Right lobe of liver (tissue), 4 donors: ENCODE measurements at regions not wholly inside any gene's neighbourhood (a gene's known extent, or its start where the extent isn't known, plus 50 kb on each side); places are given as distances from the start of the nearest gene placed in this dataset.

ENCODE experiments used
- POLR2A ChIP-seq: fragments of 450-650 bp; IDR thresholded peaks from one replicate; pipeline ENCODE4 v1.6.1; 2017; ENCODE audit warnings: antibody characterized with exemption, mild to moderate bottlenecking
- TF ChIP-seq, protein P1 (sequence below), 4 donors: fragments of 200-600 bp in 3 of 4; fragments of 450-650 bp in 1 of 4; IDR thresholded peaks; one replicate each; pipeline versions ENCODE4 v1.5.1 to v1.8.0; 2016 to 2022; ENCODE audit warnings: antibody characterized with exemption in 4 of 4, mild to moderate bottlenecking in 2 of 4
- donor health status: DM: no; HTN: no; CAD: no.
- donor health status: DM: no; HTN: no; CAD: no.
- donor health status: DM: no; HTN: yes; CAD: no.

DNA sequence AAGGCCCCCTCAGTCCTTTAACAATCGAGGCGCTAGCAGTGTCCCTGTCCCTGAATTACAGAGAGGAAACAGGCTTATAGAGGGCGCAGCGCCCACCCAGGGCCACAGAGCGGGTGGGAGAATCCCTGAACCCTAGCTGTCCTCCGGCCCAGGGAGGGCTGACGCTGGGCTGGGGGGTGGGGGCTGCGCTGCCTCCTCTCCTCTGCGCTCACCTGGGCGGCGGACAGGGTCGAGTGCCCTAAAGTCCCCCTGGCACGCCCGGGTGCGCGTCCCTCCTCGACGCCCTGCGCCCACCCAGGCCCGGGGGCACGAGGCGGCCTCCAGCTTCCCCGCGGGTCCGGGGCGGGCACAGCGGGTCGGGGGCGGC lies 200.4 kb upstream of the N4BP1 start:
- TF ChIP-seq, protein P1, sequence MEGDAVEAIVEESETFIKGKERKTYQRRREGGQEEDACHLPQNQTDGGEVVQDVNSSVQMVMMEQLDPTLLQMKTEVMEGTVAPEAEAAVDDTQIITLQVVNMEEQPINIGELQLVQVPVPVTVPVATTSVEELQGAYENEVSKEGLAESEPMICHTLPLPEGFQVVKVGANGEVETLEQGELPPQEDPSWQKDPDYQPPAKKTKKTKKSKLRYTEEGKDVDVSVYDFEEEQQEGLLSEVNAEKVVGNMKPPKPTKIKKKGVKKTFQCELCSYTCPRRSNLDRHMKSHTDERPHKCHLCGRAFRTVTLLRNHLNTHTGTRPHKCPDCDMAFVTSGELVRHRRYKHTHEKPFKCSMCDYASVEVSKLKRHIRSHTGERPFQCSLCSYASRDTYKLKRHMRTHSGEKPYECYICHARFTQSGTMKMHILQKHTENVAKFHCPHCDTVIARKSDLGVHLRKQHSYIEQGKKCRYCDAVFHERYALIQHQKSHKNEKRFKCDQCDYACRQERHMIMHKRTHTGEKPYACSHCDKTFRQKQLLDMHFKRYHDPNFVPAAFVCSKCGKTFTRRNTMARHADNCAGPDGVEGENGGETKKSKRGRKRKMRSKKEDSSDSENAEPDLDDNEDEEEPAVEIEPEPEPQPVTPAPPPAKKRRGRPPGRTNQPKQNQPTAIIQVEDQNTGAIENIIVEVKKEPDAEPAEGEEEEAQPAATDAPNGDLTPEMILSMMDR (IDR thresholded peaks at IDR 0.05): no peak
- TF ChIP-seq POLR2A: no peak
